ENCODE measurements at regions not wholly inside any gene's neighbourhood (a gene's known extent, or its start where the extent isn't known, plus 50 kb on each side); places are given as distances from the start of the nearest gene placed in this dataset.

DNA sequence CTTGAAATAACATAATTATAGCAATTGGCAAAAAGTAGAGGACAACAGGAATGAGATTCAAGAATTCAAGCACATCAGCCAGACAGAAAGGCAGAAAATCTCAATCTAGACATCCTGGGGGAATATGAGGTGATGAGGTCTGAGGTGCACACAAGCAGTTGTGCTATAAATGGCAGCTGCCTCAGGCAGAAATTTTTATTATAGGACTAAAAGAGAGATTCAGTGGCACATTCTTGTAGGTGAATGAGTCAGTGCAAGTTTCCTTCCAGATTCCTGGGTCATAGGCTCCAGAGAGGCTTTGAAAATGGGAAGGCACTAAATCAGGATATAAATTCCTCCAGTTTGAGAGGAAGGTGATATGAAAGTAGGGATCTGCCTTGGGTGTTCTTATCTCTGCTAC, 127.2 kb upstream of the THSD7B start:
- ChIA-PET CTCF (no interaction called here), POLR2A (no interaction called here)
- no peak for FAIRE-seq
- Histone ChIP-seq H3K4me1 (no peaks in the 10 kb centered on the region), H3K27ac (no peak overlapping the region), H3K4me2 (no peak overlapping the region), H3K4me3 (no peak overlapping the region), H3K9me3 (no peaks in the 10 kb centered on the region)
- no peak for DNase-seq (ENCODE audit: low read depth in 1 of 2, low spot score in 1 of 2)
- TF ChIP-seq TP53 (CRISPR knock-in tag; IDR thresholded peaks at IDR 0.05) (no peak), FOSL2 (IDR thresholded peaks at IDR 0.05) (no peak), FOSL2 (CRISPR knock-in tag; IDR thresholded peaks at IDR 0.05) (no peak), NR3C1 (IDR thresholded peaks at IDR 0.05) (no peak), RNF2 (IDR thresholded peaks at IDR 0.05; ENCODE audit: borderline replicate concordance, low read depth) (no peak), NFE2L2 (conservative IDR thresholded peaks at IDR 0.05; ENCODE audit: low read length) (no peak), MYC (IDR thresholded peaks at IDR 0.05; ENCODE audit: borderline replicate concordance, low read length) (no peak), RCOR1 (IDR thresholded peaks at IDR 0.05; ENCODE audit: low read depth, low read length) (no peak), EP300 (IDR thresholded peaks at IDR 0.05) (no peak), CHD2 (IDR thresholded peaks at IDR 0.05; ENCODE audit: low read length, partially characterized antibody) (no peak), HEYL (CRISPR knock-in tag; IDR thresholded peaks at IDR 0.05) (no peak), FOXS1 (CRISPR knock-in tag; IDR thresholded peaks at IDR 0.05) (no peak), BHLHE40 (IDR thresholded peaks at IDR 0.05; ENCODE audit: low read depth, low read length) (no peak), CHD4 (IDR thresholded peaks at IDR 0.05; ENCODE audit: borderline replicate concordance) (no peak)
- TF ChIP-seq, protein P1, sequence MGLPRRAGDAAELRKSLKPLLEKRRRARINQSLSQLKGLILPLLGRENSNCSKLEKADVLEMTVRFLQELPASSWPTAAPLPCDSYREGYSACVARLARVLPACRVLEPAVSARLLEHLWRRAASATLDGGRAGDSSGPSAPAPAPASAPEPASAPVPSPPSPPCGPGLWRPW (IDR thresholded peaks at IDR 0.05), result no peak
- TF ChIP-seq, protein P2, sequence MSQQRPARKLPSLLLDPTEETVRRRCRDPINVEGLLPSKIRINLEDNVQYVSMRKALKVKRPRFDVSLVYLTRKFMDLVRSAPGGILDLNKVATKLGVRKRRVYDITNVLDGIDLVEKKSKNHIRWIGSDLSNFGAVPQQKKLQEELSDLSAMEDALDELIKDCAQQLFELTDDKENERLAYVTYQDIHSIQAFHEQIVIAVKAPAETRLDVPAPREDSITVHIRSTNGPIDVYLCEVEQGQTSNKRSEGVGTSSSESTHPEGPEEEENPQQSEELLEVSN (IDR thresholded peaks at IDR 0.05; ENCODE audit: borderline replicate concordance, low read depth), result no peak
- ATAC-seq, result no peak

GRCh38 chr2:136637402-136637801, 127.9 kb upstream of the THSD7B start:
- WGBS (ENCODE audit: missing lambda C conversion rate), result 2% methylated on average over 2 of the region's 2 CpGs
- no peak for FAIRE-seq
- POLR2A ChIA-PET, result no interaction called here

More at GRCh38 chr2:136637402-136637801, 127.9 kb upstream of the THSD7B start:
- no peak overlapping the region for H3K4me3 ChIP-seq
- TF ChIP-seq PBX3 (IDR thresholded peaks at IDR 0.05) (no peak), EHMT2 (IDR thresholded peaks at IDR 0.05; ENCODE audit: low read depth) (no peak), RNF2 (IDR thresholded peaks at IDR 0.05; ENCODE audit: borderline replicate concordance, low read depth) (no peak), PHF8 (IDR thresholded peaks at IDR 0.05; ENCODE audit: borderline replicate concordance, low read depth) (no peak), POLR2A (IDR thresholded peaks at IDR 0.05; ENCODE audit: low read length) (no peak), ZFP36 (IDR thresholded peaks at IDR 0.05; ENCODE audit: borderline replicate concordance, partially characterized antibody) (no peak)
- TF ChIP-seq, protein P3, sequence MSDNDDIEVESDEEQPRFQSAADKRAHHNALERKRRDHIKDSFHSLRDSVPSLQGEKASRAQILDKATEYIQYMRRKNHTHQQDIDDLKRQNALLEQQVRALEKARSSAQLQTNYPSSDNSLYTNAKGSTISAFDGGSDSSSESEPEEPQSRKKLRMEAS (IDR thresholded peaks at IDR 0.05), result no peak
- TF ChIP-seq, protein P4, sequence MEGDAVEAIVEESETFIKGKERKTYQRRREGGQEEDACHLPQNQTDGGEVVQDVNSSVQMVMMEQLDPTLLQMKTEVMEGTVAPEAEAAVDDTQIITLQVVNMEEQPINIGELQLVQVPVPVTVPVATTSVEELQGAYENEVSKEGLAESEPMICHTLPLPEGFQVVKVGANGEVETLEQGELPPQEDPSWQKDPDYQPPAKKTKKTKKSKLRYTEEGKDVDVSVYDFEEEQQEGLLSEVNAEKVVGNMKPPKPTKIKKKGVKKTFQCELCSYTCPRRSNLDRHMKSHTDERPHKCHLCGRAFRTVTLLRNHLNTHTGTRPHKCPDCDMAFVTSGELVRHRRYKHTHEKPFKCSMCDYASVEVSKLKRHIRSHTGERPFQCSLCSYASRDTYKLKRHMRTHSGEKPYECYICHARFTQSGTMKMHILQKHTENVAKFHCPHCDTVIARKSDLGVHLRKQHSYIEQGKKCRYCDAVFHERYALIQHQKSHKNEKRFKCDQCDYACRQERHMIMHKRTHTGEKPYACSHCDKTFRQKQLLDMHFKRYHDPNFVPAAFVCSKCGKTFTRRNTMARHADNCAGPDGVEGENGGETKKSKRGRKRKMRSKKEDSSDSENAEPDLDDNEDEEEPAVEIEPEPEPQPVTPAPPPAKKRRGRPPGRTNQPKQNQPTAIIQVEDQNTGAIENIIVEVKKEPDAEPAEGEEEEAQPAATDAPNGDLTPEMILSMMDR (IDR thresholded peaks at IDR 0.05), result no peak
- TF ChIP-seq, protein P5, sequence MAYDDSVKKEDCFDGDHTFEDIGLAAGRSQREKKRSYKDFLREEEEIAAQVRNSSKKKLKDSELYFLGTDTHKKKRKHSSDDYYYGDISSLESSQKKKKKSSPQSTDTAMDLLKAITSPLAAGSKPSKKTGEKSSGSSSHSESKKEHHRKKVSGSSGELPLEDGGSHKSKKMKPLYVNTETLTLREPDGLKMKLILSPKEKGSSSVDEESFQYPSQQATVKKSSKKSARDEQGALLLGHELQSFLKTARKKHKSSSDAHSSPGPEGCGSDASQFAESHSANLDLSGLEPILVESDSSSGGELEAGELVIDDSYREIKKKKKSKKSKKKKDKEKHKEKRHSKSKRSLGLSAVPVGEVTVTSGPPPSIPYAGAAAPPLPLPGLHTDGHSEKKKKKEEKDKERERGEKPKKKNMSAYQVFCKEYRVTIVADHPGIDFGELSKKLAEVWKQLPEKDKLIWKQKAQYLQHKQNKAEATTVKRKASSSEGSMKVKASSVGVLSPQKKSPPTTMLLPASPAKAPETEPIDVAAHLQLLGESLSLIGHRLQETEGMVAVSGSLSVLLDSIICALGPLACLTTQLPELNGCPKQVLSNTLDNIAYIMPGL (CRISPR knock-in tag; IDR thresholded peaks at IDR 0.05; ENCODE audit: borderline replicate concordance), result no peak
- DNase-seq (ENCODE audit: low read depth in 1 of 2, low spot score in 1 of 2), result no peak
- H3K9me3 ChIP-seq, result no peaks in the 10 kb centered on the region
- H3K27ac ChIP-seq, result no peak overlapping the region
- ATAC-seq, result no peak
- no peak overlapping the region for H3K4me2 ChIP-seq
- CTCF ChIA-PET, result no interaction called here
- no peaks in the 10 kb centered on the region for H3K4me1 ChIP-seq

All from A549 (cell line).